GM06990 (cell line): ENCODE measurements at regions not wholly inside any gene's neighbourhood (a gene's known extent, or its start where the extent isn't known, plus 50 kb on each side); places are given as distances from the start of the nearest gene placed in this dataset.

Experiments used
- DNase-seq: peaks from one replicate; pipeline ENCODE4 v3.0.0-alpha.2; 2011; ENCODE audit not compliant: insufficient read length; ENCODE audit errors: extremely low read depth
- H3K27me3 ChIP-seq: replicated peaks from 2 replicates; pipeline ENCODE4 v1.6.0; 2011; ENCODE audit warnings: low read length; ENCODE audit not compliant: control insufficient read depth, insufficient read depth
- H3K36me3 ChIP-seq: 2 replicates; pipeline ENCODE4 v1.5.1; 2011; ENCODE audit warnings: low read length; ENCODE audit not compliant: control insufficient read depth, insufficient read depth
- H3K4me3 ChIP-seq: replicated peaks from 2 replicates; pipeline ENCODE4 v1.5.1; 2011; ENCODE audit warnings: low read depth, mild to moderate bottlenecking, control low read depth, low read length
- CTCF ChIP-seq: IDR thresholded peaks from 2 replicates; pipeline ENCODE4 v1.5.1; 2011; ENCODE audit warnings: low read length, control low read depth, mild to moderate bottlenecking, inconsistent platforms; ENCODE audit not compliant: insufficient read depth, poor library complexity, severe bottlenecking

DNA sequence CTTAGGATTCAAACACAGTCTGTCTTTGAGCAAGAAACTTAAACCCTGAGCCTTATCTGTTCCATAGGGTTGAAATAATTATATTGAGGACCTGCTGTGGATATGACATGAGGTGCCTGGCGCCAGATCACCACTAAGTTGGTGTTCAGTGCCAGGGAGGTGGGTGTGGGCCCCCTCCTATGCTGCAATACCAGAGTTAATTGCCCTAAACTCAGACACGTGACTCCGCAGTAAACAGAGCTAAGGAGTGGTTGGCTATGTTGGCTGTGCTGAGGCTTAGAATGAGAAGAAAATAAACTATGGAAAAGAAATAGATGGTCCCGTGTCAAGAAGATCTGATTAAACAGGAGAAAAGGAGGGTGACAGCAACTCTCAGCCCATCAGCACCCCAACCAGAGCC is 419.4 kb upstream of the JARID2 start:
- no peak for TF ChIP-seq CTCF
- no peak for DNase-seq
- Histone ChIP-seq H3K36me3 (no peaks in the 10 kb centered on the region), H3K27me3 (no peaks in the 10 kb centered on the region), H3K4me3 (no peak overlapping the region)

- TF ChIP-seq CTCF, result no peak
- H3K4me3 ChIP-seq, result no peak overlapping the region
- no peaks in the 10 kb centered on the region for H3K36me3 ChIP-seq
- H3K27me3 ChIP-seq, result no peaks in the 10 kb centered on the region
- DNase-seq, result no peak
Observed at GRCh38 chr6:14827354-14827753, 418.5 kb upstream of the JARID2 start.

- Histone ChIP-seq H3K4me3 (no peak overlapping the region), H3K27me3 (no peaks in the 10 kb centered on the region), H3K36me3 (no peaks in the 10 kb centered on the region)
- TF ChIP-seq CTCF, result no peak
- no peak for DNase-seq
Observed at GRCh38 chr6:14828201-14828611, 417.7 kb upstream of the JARID2 start.

- DNase-seq, result no peak
- TF ChIP-seq CTCF, result no peak
- no peaks in the 10 kb centered on the region for H3K36me3 ChIP-seq
- H3K27me3 ChIP-seq, result no peaks in the 10 kb centered on the region
- no peak overlapping the region for H3K4me3 ChIP-seq
Observed at GRCh38 chr6:14831070-14831469, 414.8 kb upstream of the JARID2 start.

DNA sequence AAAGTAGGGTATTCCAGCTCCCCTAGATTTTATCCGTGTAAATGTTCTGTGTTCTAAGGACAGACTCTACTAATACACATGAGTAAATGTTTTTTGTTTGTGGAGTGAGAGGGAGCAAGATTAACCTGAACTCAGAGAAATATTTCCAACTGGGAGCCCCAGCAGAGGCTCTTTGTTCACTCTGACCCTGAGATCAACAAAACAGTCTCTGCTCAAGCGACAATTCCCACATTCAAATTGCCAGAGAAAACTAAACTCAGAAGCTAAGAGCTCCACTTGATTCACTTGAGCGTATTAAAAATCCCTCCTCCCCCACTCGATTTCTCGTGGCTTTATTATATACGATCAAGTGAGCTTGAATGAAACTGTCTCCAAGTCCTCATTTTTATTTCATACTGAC is 413.9 kb upstream of the JARID2 start:
- no peak for TF ChIP-seq CTCF
- Histone ChIP-seq H3K36me3 (no peaks in the 10 kb centered on the region), H3K4me3 (no peak overlapping the region), H3K27me3 (no peaks in the 10 kb centered on the region)
- no peak for DNase-seq

DNA sequence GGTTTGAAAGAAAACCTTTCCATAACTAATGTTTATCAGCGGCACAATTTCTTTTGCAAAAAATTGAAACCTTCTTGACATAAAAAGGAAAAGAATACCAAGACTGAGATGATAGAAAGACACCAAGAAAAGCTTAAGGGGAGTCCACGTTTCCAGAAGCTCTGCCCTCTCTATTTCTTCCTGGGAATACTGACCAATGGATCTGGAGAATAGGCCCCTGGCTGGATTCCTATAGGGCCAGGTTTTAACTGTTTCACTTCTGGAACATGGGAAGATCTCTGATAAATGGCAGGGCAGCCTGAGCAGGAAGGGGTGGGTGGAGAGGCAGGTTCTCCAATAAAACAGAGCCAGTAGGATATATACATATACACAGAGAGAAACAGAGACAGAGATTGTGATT is 413.4 kb upstream of the JARID2 start:
- no peak overlapping the region for H3K4me3 ChIP-seq
- H3K36me3 ChIP-seq, result no peaks in the 10 kb centered on the region
- no peak for DNase-seq
- no peak for TF ChIP-seq CTCF
- no peaks in the 10 kb centered on the region for H3K27me3 ChIP-seq
